ENCODE measurements at regions not wholly inside any gene's neighbourhood (a gene's known extent, or its start where the extent isn't known, plus 50 kb on each side); places are given as distances from the start of the nearest gene placed in this dataset.

GRCh38 chr3:11901286-11901875 lies 54.7 kb upstream of the TAMM41 start:
- ChIA-PET POLR2A (no interaction called here), CTCF (no interaction called here)
- H4K20me1 ChIP-seq (ENCODE audit: control insufficient read depth, insufficient read depth, low read length, poor library complexity, severe bottlenecking) = no peaks in the 10 kb centered on the region
- H3K27me3 ChIP-seq (replicated peaks in 1 of 4; ENCODE audit: control extremely low read depth in 1 of 4, control insufficient read depth in 3 of 4, insufficient read depth in 4 of 4, low read length in 3 of 4) = no peaks in the 10 kb centered on the region
- no peaks in the 10 kb centered on the region for H3K36me3 ChIP-seq (replicated peaks in 1 of 2; ENCODE audit: control extremely low read depth in 1 of 2, control insufficient read depth in 1 of 2, extremely low read depth in 1 of 2, insufficient read depth in 2 of 2, low read length in 1 of 2)
- H3K4me2 ChIP-seq (replicated peaks; ENCODE audit: low read depth, low read length, poor library complexity, severe bottlenecking) = no peak overlapping the region
- no peaks in the 10 kb centered on the region for H3K79me2 ChIP-seq (ENCODE audit: control insufficient read depth, insufficient read depth, low read length)
- H3K9me3 ChIP-seq (ENCODE audit: control extremely low read depth in 1 of 3, control insufficient read depth in 2 of 3, insufficient read depth in 1 of 3, low read length in 2 of 3) = peaks cover 0 to 7% (median 0%) of the 10 kb centered on the region in 3 donors
- DNase-seq (no peak), ATAC-seq (ENCODE audit: low read depth) (no peak)
- H3K4me1 ChIP-seq (ENCODE audit: control insufficient read depth in 2 of 2, insufficient read depth in 2 of 2, low read length in 2 of 2) = no peaks in the 10 kb centered on the region
- no peak overlapping the region for H3K27ac ChIP-seq (ENCODE audit: low read length in 2 of 2)
- Mint-ChIP-seq H3K27me3 (peaks cover 10% of the 10 kb centered on the region), H3K4me3 (no peak overlapping the region), H3K9me3 (ENCODE audit: insufficient read depth) (no peaks in the 10 kb centered on the region), H3K27ac (no peak overlapping the region), H3K4me1 (no peaks in the 10 kb centered on the region)
- TF ChIP-seq EZH2 (IDR thresholded peaks at IDR 0.05; ENCODE audit: borderline replicate concordance, insufficient read depth, low read depth, low read length, poor library complexity, severe bottlenecking) = no peak
- TF ChIP-seq CTCF (IDR thresholded peaks at IDR 0.05) = no peak
- H2AFZ ChIP-seq (ENCODE audit: insufficient read depth, low read depth, low read length, poor library complexity, severe bottlenecking) = no peak overlapping the region
- H3K4me3 ChIP-seq (ENCODE audit: control extremely low read depth in 1 of 5, extremely low read depth in 1 of 5, insufficient read depth in 1 of 5, low read depth in 2 of 5, low read length in 4 of 5) = no peak overlapping the region
- intact Hi-C loops (cut with micrococcal nuclease) = no loop called here
- 91% methylated on average over 7 of the region's 7 CpGs for WGBS (ENCODE audit: insufficient coverage)
- H3K9ac ChIP-seq (ENCODE audit: low read length) = no peak overlapping the region

- POLR2A ChIA-PET = no interaction called here
- CTCF ChIA-PET = no interaction called here
- Histone ChIP-seq H3K9ac (ENCODE audit: low read length) (no peak overlapping the region), H3K27ac (ENCODE audit: low read length in 2 of 2) (no peak overlapping the region), H4K20me1 (ENCODE audit: control insufficient read depth, insufficient read depth, low read length, poor library complexity, severe bottlenecking) (no peaks in the 10 kb centered on the region), H3K9me3 (ENCODE audit: control extremely low read depth in 1 of 3, control insufficient read depth in 2 of 3, insufficient read depth in 1 of 3, low read length in 2 of 3) (peaks cover 0 to 7% (median 0%) of the 10 kb centered on the region in 3 donors), H2AFZ (ENCODE audit: insufficient read depth, low read depth, low read length, poor library complexity, severe bottlenecking) (no peak overlapping the region), H3K36me3 (replicated peaks in 1 of 2; ENCODE audit: control extremely low read depth in 1 of 2, control insufficient read depth in 1 of 2, extremely low read depth in 1 of 2, insufficient read depth in 2 of 2, low read length in 1 of 2) (no peaks in the 10 kb centered on the region), H3K4me3 (ENCODE audit: control extremely low read depth in 1 of 5, extremely low read depth in 1 of 5, insufficient read depth in 1 of 5, low read depth in 2 of 5, low read length in 4 of 5) (no peak overlapping the region), H3K4me2 (replicated peaks; ENCODE audit: low read depth, low read length, poor library complexity, severe bottlenecking) (no peak overlapping the region), H3K4me1 (ENCODE audit: control insufficient read depth in 2 of 2, insufficient read depth in 2 of 2, low read length in 2 of 2) (no peaks in the 10 kb centered on the region), H3K27me3 (replicated peaks in 1 of 4; ENCODE audit: control extremely low read depth in 1 of 4, control insufficient read depth in 3 of 4, insufficient read depth in 4 of 4, low read length in 3 of 4) (no peaks in the 10 kb centered on the region), H3K79me2 (ENCODE audit: control insufficient read depth, insufficient read depth, low read length) (no peaks in the 10 kb centered on the region)
- Mint-ChIP-seq H3K9me3 (ENCODE audit: insufficient read depth) (no peaks in the 10 kb centered on the region), H3K27ac (no peak overlapping the region), H3K4me1 (no peaks in the 10 kb centered on the region), H3K4me3 (no peak overlapping the region), H3K27me3 (peaks cover 12% of the 10 kb centered on the region)
- no peak for DNase-seq
- no peak for ATAC-seq (ENCODE audit: low read depth)
- intact Hi-C loops (cut with micrococcal nuclease) = no loop called here
- TF ChIP-seq EZH2 (IDR thresholded peaks at IDR 0.05; ENCODE audit: borderline replicate concordance, insufficient read depth, low read depth, low read length, poor library complexity, severe bottlenecking) = no peak
- no peak for TF ChIP-seq CTCF (IDR thresholded peaks at IDR 0.05)
- WGBS (ENCODE audit: insufficient coverage) = 80% methylated on average over 12 of the region's 12 CpGs
These were observed 56.4 kb upstream of the TAMM41 start for GRCh38 chr3:11903047-11903446.

All from B cell (primary cell).